GM18508 (cell line): ENCODE measurements at regions not wholly inside any gene's neighbourhood (a gene's known extent, or its start where the extent isn't known, plus 50 kb on each side); places are given as distances from the start of the nearest gene placed in this dataset.

Experiments
- ATAC-seq: cut with Tn5 transposase; IDR thresholded peaks from one replicate; pipeline ENCODE4 v1.9.1; 2021; ENCODE audit warnings: moderate number of reproducible peaks; ENCODE audit not compliant: insufficient read depth, unreplicated experiment

DNA sequence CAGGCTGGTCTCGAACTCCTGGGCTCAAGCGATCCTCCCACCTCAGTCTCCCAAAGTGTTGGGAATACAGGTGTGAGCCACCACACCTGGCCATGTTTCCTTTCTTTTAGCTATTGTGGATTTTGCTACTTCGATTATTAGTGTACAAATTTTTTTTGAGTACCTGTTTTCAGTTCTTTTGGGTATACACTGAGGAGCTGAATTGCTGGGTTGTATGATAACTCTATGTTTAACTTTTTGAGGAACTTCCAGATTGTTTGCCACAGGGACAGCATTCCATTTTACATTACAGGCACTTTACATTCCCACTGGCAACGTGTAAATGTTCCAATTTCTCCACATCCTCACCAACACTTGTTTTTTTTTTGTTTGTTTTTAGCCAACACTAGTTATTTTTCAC is 198.1 kb upstream of the TBX3 start:
- no peak for ATAC-seq

DNA sequence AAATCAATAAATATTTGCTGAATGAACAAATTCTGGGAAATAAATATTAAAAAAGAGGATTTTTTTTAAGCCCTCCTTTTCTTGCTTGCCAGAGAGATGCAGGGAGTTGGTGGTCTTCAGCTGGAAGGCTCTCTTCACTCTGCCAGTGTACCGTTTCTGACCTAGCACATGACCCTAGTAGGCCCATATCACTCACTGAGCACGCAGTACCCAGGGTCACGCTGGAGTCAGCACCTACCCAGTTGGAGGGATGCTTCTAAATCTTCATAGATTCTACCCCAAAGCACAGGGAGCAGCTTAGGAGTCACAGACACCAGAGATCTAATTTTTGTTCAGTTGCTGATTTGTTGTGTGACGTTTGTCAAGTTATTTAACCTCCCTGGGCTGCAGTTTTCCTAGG is 195.4 kb upstream of the TBX3 start:
- ATAC-seq, result no peak

DNA sequence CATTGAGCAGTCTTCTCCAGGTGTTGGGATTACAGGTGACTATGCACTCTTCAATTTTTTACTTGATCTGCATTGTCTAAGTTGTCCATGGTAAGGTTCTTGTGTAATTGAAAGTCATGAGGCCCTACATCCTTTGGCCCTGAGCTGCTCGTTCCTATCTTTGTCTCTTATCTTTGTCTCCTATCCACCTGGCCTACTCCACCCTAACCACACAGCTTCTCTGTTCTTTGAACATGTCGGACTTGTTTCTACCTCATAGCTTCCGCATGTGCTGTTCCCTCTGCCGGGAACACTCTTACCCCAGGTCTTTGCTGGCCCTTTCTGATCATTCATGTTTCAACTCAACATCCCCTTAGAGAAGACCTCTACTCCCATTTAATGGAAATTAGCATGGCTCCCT is 194.8 kb upstream of the TBX3 start:
- ATAC-seq, result no peak

DNA sequence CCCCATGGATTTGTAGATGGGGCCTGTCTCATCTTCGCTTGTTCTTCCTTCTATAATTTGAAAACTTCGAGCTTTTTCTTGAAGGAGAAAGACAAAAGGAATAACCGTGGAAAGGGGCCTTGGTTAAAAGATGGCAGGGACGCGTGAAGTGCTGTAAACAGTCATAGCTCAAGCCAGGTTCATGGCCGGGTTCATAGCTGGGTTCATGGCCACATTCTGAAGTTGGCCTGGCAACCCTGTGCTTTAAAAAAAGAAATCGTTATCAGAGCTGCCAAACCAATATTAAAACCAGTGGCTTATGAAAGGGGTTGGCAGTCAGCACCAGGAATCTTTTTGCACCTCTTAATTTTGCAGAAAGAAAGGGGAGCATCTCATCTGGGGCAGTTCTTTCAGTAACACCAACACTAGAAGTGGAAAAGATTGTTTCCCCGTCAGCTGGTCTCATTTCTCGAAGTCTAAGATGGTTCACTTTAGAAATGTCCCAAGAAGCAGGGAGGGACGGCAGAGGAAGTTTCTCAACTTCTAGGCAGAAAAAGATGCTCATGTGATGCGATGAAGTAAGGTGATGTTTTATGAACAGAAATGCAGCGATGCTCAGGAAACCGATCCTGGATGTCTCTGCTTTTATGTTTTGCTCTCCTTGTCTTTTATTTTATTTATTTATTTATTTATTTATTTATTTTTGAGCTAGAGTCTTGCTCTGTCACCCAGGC is 193.1 kb upstream of the TBX3 start:
- ATAC-seq, result no peak

DNA sequence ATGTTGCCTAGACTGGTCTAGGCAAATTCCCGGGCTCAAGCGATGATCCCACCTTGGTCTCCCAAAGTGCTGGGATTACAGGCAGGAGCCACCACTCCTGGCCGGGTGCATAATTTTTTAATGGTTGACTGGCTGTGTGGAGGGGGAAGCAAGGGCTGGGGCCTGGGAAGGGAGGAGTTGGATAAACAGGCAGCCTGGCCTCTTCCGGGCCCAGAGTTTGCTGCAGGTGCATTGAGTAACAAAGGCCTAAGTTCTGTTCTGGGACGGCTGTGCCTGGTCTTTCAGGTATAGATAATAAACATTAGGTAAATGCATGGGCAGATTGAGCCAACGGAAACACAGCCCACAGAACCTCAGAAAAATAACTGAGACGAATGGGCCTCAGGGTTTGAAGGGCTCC is 191.3 kb upstream of the TBX3 start:
- no peak for ATAC-seq

DNA sequence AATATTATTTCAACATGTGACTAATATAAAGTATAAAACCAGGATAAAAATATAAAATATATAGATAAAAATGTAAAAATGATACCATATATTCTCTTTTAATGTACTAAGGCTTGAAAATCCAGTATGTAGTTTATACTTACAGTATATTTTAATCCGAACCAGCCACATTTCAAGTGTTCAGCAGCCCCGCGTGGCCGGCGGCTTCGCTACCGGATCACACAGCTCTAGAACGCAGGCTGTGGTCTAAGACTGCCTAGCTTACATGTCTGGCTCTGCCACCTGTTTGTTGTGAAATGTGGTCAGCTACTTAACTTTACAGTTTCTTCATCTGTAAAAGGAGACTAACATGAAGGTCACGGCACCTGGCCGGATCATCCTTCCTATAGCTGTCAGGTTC is 189.7 kb upstream of the TBX3 start:
- no peak for ATAC-seq

DNA sequence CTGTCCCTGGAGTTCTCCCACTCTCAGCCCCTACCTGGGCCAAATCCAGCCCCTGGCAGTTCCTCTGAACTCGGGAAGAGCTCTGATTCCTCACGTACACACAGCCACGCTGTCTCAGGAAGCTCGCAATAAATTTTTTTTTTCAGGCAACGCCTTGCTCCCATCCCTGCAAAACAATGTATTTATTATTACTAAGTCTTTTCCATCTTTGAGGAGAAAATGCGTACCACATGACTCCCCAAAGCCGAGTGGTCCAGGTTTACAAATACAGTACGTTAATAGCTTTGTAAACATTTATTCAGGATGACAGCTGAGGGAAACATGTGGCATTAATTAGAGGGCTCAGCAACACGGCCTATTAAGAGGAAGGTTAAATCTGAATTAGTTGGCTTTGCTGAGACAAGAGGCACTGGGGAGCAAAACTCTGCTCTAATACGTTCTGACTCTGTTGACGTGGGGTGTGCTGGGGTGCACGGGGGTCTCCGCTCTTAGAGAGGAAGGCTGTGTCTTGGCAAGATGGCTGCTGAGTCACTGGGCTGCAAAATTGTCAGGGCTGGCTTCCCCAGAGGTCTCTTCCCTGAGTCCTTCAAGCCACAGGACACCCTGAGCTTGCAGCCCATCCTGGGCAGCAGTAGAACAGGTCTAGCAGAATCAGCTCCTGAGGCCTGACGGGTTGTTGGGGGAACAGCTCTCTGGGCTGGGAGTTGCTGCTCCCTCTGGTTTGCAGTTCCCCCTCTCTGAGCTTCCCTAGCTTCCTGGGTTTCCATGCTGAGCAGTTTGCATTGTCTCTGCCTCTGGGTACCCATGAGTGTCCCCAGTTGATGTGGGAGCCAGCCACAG is 185.2 kb upstream of the TBX3 start:
- no peak for ATAC-seq

DNA sequence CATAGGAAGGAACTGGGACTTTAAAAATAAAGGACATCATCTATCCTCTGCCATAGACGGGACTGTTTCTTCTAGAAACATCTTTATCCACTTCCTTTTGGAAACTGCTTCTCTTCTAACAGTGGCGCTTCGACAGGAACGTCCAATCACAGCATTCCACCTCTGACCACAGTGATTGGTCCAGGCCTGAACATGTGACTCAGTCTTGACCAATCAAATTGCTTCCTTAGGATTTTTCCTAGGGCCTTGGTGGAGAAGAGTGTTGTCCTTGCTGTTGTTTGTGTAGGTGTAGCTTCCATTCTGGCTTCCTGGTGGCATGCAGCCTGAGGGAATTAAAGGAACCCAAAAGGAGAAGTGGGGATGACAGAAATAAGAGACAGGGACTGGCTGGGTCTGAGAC is 182.4 kb upstream of the TBX3 start:
- no peak for ATAC-seq

DNA sequence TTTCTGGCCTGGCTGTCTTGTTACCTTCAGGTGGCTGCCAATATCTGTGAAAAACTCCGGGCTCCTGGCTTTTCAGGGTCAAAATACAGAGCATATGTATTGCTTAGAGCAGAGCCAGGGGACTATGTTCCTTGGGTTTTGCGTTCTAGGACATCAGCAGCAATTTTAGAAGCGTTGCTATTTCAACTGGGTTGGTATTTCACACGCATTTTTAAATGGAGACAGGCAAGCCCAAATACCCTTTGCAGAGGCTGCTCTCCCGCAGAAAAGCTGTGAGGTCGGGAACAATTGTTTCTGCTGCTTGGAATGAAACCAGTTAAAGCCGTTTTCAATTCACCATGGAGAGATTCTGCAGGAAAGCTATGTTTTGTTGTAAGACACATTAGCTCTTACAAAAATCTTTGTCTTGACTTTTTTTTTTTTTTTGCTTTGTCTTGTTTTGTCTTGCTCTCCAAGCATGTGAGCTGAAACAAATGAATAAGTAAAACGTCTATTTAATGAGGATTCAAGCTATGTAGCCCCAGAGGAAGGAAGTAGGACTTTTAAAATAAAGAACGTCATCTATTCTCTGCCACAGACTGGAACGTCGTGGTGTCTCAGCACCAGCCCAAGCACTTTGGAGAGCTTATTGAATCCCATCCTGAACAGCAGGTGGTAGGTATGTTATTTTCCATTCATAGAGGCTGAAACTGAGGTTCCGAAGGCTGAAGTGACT is 181.0 kb upstream of the TBX3 start:
- ATAC-seq, result no peak

DNA sequence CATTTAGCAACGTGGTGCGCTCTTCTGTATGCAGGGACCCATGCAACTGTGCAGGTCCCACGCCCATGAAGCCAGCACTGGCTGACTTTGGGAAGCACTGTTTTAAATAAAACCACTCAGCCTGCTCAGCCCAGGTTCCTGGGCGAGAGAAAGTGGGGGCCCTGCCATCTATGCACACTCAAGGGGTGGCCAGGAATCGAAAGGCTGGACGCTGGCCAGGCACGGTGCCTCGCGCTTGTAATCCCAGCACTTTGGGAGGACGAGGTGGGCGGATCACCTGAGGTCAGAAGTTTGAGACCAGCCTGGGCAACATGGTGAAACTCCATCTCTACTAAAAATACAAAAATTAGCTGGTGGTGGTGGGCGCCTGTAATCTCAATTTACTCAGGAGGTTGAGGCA is 179.9 kb upstream of the TBX3 start:
- ATAC-seq, result no peak

DNA sequence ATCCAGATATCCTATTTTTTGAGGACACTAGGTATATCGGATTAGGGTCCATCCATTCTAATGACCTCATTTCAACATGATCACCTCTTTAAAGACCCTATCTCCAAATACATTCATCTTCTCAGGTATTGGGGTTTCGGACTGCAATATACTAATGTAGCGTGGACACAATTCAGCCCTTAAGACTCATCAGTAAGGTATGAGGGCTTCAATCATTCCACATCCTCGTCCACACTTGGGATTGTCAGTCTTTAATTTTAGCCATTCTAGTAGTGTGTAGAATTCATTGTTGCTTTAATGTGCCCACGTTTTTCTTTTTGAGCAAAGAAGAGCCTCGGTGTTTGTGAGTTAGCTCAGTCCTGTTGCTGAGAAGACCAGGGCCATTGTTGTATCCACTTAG is 177.0 kb upstream of the TBX3 start:
- no peak for ATAC-seq

DNA sequence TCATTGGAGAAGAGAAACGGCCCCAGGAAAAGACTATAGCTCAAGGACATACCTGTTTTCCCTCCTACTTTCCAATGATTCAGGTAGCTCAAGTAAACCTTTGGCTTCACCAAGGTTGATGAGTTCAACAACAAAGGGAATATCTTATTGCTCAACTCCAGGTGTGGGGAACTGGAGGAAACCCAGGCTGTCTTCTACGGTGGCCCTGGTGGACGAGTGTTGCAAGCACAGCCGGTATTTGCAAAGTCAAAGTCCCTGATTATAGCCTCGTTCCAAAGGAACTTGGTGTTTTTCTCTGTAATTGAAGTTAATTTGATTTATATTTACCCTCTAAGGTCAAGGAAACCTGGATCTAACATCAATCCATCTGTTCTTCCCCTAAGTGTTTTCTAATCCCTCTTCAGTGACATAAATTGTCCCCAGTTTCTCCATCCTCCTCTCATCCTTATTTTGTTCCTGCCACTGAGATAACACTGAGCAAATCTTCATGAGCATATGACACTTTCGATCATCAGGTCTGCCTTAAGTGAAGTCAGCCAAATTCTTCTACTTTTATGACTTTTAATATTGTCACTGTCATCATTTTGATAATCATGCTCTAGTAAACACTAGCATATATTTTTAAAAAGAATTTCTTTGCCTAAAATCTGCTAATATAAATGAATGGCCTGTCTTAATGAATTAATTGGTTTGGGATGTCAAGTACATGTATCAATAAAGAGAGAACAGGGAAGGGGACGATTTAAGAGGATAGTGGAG is 174.6 kb upstream of the TBX3 start:
- no peak for ATAC-seq

DNA sequence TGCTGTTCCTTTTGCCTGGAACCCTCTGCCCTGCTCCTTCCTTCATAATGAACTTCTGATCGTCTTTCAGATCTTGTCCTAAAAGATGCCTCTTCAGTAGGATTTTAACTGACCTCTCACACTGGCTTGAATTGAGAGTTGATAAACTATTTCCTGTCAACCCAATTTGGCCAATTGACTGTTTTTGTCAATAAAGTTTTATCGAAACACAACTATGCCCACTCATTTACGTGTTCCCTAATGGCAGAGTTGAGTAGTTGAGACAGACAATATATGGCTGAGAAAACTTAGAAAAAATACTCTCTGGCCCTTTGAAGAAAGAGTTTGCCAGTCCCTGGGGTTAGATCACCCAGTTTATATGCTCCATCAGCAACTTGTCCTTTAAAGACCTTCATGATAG is 171.7 kb upstream of the TBX3 start:
- no peak for ATAC-seq

DNA sequence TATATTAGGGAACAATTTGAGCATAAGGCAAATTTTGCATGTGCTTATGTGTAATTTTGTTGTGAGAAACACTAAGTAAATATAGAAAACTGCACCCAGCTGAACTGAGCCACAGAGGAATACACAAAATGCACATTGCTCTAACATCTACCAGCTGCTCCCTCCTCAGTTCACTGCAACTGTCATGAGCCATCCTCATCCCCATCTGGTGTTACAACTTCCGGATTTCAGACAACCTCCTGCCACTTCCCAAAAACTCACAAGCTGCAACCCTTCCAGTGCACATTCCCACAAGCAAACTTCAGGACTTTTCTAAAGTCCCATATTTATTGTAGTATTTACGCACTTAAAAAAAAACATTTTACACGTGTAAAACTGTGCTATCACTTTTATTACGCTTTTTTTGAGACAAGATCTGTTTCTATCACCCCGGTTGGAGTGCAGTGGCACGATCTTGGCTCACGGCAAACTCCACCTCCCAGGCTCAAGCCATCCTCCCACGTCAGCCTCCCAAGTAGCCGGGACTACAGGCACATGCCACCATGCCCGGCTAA is 169.1 kb upstream of the TBX3 start:
- no peak for ATAC-seq

DNA sequence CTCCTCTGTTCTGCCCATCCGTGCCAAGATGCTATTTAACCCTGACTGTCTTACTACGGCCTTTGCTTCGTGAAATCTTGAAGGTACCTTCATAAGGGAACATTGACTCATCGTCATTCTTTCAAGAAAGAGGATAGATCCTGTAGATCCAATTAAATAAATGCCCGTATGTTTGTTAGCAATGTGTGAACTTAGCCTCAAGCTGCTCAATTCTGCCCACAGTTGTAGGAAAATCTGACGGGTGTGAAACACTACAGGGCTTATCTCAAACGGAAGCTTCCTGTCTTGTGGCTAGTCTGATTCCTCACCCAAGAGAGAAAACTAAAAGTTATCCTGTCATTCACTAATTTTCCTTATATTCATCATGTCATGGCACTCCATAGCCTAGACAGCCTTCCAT is 168.0 kb upstream of the TBX3 start:
- ATAC-seq, result no peak

DNA sequence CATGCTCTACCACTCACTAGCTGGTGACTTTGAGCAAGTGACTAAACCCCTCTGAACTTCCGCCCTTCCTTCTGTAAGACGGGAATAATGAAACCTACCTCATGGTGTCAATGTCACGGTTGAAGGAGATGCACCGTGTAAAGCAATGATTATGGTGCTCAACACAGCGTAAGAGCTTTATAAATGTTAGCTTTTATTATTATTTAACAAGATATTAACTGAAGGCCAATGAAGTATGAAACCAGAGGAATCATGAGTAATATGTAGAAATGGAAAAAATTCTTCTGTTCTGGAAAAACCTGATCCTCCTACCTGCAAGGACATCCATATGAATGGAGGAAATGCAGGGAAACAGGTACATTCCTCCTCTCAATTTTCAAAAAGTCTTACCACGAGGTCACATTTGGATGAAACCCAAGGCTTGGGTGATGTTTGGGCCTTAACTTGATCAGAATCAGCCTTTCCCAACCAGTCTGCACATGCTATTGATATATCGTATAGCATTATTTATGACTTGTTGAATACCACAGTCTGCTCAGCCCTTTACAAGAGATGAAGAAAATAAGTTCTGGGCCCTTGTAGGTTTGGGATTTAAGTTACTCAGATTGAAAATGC is 166.8 kb upstream of the TBX3 start:
- no peak for ATAC-seq

DNA sequence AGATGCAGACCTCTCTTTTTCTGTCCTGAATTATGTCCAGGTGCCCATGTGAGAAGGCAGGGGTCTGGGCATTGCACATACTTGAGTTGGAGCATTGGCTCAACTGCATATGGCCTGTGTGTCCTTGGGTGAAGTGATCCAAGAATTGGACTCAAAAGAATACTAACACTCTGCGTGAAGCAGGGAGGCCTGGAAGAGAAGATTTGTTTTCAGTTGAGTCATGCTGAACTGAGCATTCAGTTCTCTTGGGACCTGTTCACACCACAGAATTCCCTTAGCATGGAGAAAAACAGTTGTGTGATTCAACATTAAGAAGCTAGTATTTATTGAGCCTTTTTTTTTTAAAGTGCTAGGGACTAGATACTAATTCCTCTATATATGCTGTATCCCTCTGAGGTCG is 164.7 kb upstream of the TBX3 start:
- no peak for ATAC-seq

DNA sequence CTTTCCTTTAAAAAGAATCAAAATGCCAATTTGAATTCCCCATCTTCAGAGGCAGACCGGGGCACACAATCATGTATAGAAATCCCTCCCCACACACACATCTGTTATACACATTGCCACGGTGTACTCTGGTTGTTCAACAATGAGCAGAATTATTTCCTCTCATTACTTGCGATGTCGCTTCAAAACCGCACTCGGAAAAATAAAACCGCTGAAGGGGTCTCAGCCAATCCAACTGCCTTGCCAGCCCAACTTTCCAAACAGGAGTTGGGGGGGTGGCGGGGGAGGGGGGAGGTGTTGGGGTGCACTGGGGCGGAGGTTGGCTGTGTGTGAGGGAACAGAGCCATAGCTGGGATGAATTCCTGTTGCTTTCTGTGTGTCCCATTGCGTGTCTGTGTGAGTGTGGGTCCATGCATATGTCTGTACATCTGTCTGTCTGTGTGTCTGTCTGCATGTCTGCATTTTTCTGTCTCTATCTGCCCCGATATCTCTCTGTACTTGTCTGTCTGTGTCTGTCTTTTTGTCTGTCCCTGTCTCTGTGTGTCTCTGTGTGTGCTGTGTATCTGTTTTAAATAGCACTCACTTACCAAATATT is 163.6 kb upstream of the TBX3 start:
- ATAC-seq, result no peak

DNA sequence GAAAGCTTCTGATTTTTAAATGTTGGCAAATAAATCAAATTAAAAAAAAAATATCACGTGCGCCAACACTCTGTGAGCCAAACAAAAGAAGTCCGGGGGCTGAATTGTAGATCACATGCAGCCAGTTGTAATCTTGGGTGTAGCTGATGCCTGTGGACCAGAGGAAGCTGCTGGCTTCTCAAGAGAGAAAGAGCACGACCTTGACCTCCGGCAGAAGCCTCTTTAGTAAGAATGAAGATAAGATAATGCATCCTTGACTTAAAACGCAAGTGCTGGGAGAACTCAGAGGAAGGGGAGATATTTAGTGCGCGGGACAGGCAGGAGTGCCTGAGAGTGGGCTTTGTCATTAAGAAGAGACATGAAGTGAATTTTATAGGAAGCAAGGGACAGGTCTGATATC is 162.8 kb upstream of the TBX3 start:
- ATAC-seq, result no peak
